ENCODE measurements at regions not wholly inside any gene's neighbourhood (a gene's known extent, or its start where the extent isn't known, plus 50 kb on each side); places are given as distances from the start of the nearest gene placed in this dataset.

DNA sequence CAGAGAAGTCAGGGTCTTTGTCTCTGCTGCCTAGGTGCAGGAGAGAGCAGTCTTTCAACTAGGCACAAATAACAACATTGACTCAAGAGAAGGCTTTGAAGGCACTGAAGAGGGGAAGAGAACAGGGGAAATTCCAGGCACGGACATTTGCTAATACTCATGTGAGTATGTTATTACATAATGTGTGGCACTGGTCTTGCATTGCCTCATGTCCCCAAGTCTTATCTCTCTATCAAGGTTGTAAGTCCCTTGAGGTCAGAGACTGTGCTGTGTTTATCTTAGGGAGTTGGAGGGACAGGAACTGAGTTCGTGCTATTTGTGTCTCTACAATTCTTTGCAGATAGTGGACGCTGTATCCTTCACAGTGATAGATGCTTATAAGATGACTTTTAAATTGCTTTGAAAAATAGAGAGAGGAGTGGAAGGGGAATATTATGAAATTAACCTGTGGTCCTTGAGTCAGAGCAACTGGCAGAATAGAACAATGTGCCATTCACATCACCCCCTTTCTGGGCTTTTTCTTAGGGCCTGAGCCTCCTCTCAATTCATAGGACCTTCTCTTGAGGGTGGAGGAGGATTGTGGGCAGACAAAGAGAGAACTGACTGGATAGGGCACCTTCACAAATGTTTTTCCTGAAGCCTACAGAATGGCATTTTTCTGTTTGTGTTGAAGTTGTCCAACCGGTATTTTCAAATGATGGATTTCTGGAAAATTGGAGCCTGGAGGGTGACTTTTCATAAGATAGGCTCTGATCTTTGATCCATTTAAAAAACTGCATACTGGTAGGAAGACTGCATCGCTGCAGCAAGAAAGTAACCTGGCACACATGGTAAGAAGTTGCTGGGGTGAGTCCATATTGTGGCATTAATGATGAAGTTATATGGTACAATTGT, 96.6 kb upstream of the CXCR4 start:
- no peak for DNase-seq

GRCh38 chr2:136213836-136214235, 95.9 kb upstream of the CXCR4 start:
- no peak for DNase-seq

DNA sequence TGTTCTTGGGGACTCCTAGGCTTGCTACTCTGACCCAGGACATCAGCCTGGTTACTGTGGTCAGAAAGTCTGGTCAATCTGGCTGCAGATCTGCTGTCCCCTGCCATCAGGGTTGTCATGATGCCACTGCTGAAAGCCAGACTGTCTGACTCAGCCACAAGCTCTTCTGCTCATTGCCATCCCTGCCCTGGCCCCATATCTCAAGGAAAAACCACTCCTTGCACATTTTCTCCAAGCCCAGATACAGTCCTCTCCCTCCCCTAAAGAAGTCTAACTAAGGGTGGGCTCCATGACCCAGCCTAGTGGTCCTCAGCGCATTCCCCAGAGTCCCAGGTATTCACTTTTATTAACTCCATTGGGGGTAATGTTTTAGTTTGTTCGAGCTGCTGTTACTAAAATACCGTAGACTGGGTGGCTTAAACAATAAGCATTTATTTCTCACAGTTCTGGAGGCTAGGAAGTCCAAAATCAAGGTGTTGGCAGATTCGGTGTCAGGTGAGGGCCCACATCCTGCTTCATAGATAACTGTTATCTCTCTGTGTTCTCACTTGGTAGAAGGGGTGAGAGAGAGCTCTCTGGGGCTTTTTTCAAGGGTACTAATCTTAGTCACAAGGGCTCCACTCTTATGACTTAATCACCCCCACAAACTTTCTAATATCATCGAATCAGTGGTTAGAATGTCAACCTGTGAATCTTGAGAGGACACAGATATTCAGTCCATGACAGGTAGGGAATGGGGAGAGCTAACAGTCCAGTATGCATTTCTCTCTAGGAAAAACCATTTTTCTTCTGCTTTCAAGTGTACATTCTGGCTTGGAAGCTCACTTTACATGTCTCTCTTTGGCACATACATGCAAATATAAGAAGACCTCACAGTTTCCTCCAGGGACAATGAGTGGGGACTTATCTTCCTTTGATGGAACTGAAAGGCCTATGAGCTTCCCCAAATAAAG, 94.8 kb upstream of the CXCR4 start:
- DNase-seq, result no peak

- no peak for DNase-seq
Measured at GRCh38 chr2:136211701-136212100, 93.8 kb upstream of the CXCR4 start.

- DNase-seq, result no peak
Measured at GRCh38 chr2:136210822-136211221, 92.9 kb upstream of the CXCR4 start.

DNA sequence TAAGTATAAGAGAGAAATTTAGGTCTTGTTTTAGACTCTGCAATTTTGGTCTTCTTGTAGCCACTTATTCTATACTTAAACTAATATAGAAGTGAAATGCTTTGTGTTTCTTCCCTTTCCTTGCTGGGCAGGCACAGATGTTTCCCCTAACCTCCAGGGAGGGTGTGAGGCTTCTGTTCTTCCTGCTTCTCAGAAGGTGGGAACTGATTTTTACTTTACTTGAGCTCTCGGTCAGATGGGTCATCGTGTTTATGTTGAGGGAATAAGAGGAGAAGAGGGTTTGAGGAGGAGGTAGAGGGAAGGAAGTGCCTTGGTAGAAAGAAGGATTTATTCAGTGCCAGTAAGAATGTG, 92.5 kb upstream of the CXCR4 start:
- DNase-seq, result no peak

GRCh38 chr2:136209561-136210454, 91.9 kb upstream of the CXCR4 start:
- DNase-seq, result no peak

GRCh38 chr2:136208682-136209420, 90.9 kb upstream of the CXCR4 start:
- no peak for DNase-seq

DNA sequence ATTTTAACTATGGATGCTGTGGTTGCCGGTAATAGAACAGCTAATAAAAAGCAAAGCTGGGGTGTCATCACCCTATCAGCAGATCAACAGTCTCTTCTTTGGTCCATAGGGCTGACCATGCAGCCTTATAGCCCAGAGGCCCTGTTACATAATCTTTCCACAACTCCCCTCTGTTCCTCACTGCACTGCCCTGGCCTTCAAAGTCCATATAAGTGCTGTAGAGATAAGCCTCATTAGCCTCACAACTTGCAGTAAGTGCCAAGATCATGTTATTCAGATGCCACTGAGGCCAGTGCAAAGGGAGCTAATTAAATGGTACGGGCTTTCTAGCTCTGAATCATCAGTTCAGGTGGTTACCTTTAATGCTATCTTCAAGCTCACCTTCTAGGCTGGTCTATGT, 89.7 kb upstream of the CXCR4 start:
- no peak for DNase-seq

DNA sequence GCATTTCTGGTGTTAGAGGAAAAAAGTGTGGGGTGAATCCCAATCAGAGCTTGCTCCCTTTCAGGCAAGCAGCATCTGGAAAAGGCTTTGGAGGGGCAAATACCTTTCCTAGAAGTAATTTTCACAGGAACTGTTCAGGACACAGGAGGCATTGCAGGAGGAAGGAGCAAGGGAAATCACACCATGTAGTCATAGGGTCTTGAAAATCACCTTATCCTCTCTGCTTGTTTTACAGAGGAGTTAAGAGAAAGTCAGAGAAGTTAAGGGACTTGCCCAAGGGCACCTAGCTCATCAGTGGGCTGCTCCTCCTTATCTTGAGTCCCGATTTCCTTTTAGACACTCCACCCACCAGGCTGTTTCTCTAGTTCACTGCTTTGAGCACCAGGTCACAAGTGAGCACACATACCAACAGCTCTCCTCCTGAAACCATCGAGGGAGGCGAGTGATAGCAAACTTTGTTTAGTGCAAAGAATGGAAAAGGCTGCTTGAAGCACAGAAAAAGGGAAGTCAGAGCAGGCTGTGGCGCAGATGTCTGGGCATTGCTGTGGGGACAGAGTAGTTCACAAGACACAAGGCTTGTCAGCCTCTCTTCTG, 89.2 kb upstream of the CXCR4 start:
- no peak for DNase-seq

GRCh38 chr2:136206613-136207012, 88.7 kb upstream of the CXCR4 start:
- no peak for DNase-seq

GRCh38 chr2:136205615-136206014, 87.7 kb upstream of the CXCR4 start:
- no peak for DNase-seq

GRCh38 chr2:136204971-136205370, 87.0 kb upstream of the CXCR4 start:
- no peak for DNase-seq

DNA sequence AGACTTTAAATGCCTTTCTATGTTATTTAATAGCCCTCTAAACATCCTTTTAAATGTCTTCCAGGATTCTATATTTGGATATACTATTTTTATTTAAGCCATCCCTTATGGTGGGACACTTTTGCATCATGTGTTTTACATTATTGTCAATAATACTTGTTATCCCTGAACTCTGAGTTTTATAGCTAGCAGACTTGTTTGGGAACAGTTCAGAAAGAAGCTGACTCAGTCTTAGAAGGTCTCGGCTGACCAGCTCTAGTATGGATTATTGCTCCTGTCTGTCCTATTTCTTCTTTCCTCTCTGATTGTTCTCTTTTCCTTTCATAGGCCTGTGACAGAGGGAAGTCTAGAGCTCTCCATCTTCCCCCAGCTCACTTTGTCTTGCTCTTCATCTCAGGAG, 77.3 kb upstream of the CXCR4 start:
- no peak for DNase-seq

GRCh38 chr2:136191041-136191440, 73.1 kb upstream of the CXCR4 start:
- no peak for DNase-seq

DNA sequence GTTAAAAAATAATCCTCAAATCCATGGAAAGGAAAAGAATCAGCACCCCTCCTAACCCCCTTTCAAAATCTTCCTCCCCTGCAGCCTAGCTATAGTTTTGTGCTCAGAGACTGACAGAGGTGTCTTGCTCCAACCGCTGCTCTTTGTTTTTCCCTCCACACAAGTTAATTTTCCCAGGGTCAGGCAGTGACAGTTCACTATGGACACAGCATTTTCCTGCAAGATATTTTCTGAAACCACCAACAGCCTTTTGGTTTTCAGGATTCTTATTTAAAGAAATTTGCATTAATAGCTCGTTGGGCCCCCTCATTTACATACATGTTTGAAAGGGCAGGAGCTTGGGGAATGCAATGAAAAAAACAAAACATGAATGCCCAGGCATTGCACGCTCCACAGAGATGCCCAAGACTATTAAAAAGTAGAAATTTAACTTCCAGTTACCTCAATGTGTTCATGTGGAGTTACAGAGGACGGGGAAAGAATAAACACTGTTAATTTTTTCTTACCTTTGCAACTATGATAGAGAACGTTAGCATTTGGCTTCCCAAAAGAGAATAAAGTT, 71.4 kb upstream of the CXCR4 start:
- no peak for DNase-seq

DNA sequence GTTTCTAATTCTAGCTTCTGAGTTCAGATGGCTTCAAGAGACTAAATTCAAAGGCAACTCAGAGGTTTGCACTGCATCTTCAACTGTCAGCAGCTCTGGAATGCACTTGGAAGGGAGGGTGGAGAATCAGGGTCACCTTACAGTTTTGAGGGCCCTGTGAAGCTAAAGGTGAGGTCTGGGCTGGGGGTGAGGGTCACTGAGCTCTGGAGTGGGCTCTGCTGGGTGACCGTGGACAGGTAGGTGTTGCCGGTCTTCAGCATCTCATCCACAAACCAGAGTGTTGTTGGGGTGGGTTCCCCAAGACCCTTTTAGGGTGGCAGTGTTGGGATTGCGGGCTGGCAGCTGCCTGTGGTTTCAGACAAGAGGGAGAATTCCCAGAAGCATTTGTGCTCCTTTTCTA, 70.1 kb upstream of the CXCR4 start:
- no peak for DNase-seq

GRCh38 chr2:136185981-136186776, 68.2 kb upstream of the CXCR4 start:
- DNase-seq, result no peak

- no peak for DNase-seq
Measured at GRCh38 chr2:136183097-136183496, 65.1 kb upstream of the CXCR4 start.

- DNase-seq, result no peak
Measured at GRCh38 chr2:136182315-136182714, 64.4 kb upstream of the CXCR4 start.

Measured in left kidney (tissue), 1 donor.